HG02938 (cell line): ENCODE measurements at regions not wholly inside any gene's neighbourhood (a gene's known extent, or its start where the extent isn't known, plus 50 kb on each side); places are given as distances from the start of the nearest gene placed in this dataset.

Experiments used
- ATAC-seq: cut with Tn5 transposase; IDR thresholded peaks from one replicate; pipeline ENCODE4 v1.9.1; 2021; ENCODE audit warnings: mild to moderate bottlenecking, moderate library complexity; ENCODE audit not compliant: unreplicated experiment

DNA sequence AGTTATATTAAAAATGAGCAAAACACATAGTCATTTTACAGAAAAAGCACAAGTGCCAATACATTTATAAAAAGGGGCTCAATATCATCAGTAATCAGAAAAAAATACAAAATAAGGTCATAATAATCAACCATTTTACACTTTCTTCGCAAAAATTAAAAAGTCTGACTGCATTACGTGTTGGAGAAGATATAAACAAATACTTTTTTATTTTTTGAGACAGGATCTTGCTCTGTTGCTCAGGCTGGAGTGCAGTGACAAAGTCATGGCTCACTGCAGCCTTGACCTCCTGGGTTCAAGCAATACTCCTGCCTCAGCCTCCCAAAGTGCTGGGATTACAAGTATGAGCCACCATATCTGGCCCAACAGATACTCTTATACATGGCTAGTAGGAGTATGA, 181.5 kb upstream of the DIO3 start:
- ATAC-seq, result no peak

- no peak for ATAC-seq
These were observed 180.8 kb upstream of the DIO3 start for GRCh38 chr14:101380512-101380911.

GRCh38 chr14:101380940-101381339, 180.4 kb upstream of the DIO3 start:
- no peak for ATAC-seq

- ATAC-seq, result no peak
These were observed 177.5 kb upstream of the DIO3 start for GRCh38 chr14:101383737-101384338.

DNA sequence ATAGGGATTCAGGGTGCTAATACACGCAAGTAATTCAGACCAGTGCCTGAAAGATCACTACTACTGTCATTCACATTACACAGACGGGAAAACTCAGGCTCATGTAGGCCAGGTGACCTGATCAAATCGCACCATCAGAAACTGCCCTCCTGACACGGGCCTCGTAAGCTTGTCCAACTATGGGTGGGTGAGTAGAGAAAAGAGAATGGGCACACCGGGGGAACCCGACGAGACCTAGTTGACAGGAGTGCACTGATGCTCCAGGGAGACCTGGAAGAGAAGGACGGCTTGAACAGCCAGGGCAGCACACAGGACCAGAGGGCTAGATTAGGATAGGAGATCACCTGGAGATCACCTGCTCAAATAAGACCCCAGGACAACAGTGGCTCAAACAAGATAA, 166.9 kb upstream of the DIO3 start:
- no peak for ATAC-seq

DNA sequence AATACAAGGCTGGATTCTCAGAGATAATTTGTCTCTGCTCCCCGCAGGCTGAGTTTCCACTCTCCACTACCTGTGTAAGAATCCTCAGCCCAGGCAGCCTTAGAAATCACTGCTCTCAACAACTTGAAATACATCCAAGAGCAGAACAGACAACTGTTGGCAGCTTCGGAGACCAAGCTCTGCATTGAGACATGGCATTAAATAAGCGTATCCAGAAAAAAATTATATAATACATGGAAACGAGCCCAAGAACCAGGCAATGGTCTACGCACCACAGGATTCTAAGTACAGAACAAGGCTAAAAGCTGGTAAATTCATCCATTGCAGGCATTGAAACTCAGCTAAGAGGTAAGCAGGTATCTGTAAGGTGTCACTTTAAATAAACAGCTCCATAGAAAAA, 165.5 kb upstream of the DIO3 start:
- ATAC-seq, result no peak

- ATAC-seq, result no peak
These were observed 164.1 kb upstream of the DIO3 start for GRCh38 chr14:101397206-101397605.

DNA sequence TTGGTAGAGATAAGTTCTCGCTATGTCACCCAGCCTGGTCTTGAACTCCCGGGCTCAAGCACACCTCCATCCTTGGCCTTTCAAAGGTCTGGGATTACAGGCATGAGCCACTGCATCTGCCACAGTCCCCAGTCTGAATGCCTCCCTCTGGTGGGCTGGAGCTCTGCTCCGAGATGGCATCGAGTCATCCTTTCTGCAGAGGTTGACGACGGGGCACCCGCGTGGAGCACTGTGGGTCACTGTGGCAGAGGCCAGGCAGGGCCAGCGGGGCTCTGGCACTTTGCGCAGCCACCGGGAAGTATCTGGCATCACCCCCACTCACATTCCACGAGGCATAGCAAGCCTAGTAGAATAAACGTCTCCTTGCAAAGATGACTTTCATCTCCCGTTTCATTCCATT, 163.3 kb upstream of the DIO3 start:
- no peak for ATAC-seq

- ATAC-seq, result no peak
These were observed 161.4 kb upstream of the DIO3 start for GRCh38 chr14:101399737-101400517.

DNA sequence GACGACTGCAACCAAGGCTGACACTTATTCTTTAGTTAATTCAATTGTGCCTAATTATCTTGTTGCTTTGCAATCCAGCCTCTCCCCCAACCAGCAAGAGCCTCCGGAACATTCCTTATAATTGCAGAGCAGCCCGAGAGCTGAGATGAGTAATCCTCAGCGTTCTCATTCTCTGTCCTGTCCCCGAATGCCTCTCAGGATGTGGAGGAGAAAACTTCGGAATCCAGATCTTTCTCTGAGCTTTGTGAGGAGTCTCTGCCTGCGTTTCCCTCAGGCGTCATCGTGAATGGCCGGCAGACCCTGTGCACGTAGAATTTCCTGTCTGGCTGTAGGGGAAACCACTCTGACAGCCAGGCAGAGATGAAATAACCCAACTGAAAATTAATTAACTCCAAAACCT, 160.5 kb upstream of the DIO3 start:
- no peak for ATAC-seq

GRCh38 chr14:101402936-101403660, 158.2 kb upstream of the DIO3 start:
- ATAC-seq, result no peak

GRCh38 chr14:101404426-101405170, 156.7 kb upstream of the DIO3 start:
- no peak for ATAC-seq

DNA sequence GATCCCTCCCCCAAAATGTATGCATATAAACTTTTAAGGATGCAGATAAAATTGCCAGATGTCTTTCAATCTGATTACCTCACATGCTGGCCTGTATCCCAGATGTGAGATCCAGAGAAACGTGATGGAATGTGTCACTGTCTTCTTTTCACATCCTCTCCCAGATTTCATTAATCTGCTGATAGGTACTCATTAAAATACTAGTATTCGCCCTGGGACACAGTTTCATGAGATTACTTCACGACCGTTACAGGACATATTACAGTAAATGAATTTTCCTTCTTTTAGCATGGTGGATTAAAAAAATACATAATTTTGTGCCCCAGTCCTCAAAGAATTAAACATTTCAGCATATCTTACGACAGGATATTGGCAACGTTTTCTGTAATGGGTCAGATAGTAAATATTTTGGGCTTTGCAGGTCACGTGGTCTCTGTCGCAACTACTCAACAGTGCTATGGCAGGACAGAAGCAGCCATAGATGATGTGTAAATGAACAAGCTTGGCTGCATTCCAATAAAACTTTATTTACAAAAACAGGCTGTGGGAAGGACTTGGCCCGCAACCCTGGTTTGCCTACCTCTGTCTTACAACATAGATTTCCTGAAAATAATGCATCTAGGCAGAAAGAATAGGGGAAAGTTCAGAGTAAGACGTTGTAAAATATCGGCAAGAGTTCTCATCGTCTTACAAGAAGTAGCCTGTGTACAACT, 156.0 kb upstream of the DIO3 start:
- no peak for ATAC-seq

DNA sequence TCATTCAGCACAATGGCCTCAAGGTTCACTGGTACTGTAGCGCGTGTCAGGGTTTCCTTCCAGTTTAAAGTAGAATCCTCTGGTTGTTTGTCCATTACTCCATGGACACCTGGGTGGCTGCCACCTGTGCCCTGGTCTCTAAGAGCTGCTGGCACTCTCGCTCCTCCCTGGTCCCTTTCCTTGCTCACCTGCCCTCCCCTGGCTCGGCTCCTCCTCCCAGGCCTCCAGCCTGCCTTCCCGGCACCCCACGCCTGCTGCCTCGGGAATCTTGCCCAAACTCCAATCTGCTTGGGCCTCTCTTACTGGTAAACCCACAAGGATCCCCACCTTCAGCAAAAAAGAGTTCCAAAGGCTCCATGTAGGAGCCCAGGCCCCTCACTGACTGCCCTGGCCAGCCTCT, 154.4 kb upstream of the DIO3 start:
- ATAC-seq, result no peak

DNA sequence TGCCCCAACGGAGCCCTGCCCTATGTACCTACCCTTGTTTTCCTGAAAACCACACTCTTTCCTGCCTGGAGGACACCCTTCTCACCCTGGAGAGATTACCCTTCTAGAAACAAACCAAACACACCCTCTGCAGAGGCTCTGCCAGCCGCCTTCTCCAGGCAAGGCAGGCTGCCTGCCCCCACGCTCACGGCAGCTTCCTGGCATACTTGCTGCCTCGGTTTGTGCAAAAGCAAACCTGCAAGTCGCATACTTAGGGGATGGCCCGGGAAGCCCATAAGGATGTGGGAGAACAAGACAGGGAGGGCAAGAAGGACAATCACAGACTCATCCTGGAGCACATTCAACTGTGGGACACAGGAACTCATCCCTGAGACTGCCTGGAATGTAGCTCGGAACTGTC, 154.0 kb upstream of the DIO3 start:
- no peak for ATAC-seq

- no peak for ATAC-seq
These were observed 153.0 kb upstream of the DIO3 start for GRCh38 chr14:101408077-101408831.

DNA sequence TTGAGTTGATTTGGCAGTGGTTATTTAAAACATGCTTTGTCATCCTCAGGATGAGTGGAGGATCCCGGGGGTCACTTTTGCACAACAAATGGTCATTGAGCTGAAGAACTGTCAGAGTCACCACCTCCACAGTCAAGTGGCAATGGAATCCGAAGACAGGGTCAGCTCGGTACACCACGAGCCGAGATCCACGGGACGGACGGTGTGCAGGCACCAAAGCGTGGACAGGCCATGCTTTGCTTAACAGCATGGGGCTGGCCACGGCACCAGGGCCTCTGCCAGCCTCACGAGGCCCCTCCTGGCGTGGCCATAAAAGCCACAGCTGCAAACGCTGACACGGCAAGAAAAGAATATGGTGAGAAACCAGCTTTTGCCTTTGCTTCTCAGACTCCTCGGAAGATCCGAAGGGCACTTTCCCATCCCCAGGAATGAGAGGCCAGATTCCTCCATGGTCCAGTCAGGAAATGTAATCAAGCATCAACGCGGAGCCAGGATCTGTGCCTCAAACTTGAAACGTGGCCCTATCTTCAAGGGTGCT, 152.2 kb upstream of the DIO3 start:
- no peak for ATAC-seq

- ATAC-seq, result no peak
These were observed 151.2 kb upstream of the DIO3 start for GRCh38 chr14:101410126-101410525.

GRCh38 chr14:101411151-101411550, 150.1 kb upstream of the DIO3 start:
- no peak for ATAC-seq

DNA sequence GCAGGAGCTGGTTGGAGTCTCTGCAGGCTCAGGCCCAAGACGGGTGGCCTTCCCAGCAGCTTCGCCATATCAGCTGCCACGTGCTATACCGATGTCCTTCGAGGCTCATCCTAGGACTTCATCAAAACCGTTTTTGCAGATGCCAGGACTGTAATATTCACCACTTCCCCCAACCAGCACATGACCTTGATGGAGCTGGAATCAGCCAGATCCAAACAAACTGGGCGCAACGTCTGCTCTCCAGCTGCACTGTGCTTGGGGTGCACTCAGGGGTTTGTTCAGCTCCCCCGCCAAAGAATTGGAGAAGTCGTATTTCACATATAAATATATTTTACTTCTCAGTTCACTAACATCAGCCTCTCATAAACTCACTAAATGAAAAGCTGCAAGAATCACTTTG, 149.5 kb upstream of the DIO3 start:
- ATAC-seq, result no peak
